GM12872 (cell line): ENCODE measurements at regions not wholly inside any gene's neighbourhood (a gene's known extent, or its start where the extent isn't known, plus 50 kb on each side); places are given as distances from the start of the nearest gene placed in this dataset.

Source experiments
- TF ChIP-seq, protein P1 (sequence below): IDR thresholded peaks from 3 replicates; pipeline ENCODE4 v1.5.1; 2011; ENCODE audit warnings: low read depth, mild to moderate bottlenecking, low read length, moderate library complexity; ENCODE audit not compliant: insufficient read depth

DNA sequence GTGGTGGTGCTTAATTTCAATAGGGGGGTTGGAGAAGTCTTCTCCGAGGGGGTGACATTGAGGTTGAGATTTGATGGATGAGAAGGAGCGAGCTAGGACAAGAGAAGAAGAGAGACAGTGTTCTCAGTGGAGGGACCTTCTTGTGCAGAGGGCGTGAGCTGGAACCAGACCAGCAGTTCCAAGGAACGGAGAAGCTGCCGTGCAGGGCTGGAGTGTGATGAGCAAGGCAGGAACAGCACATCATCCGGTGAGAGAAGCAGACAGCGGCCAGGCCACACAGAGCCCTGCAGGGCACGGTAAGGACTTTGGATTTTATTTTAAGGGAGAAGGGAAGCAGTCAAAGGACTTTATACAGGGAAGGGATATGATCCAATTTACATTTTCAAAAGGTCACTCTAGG lies 206.9 kb downstream of the MELK start:
- TF ChIP-seq, protein P1, sequence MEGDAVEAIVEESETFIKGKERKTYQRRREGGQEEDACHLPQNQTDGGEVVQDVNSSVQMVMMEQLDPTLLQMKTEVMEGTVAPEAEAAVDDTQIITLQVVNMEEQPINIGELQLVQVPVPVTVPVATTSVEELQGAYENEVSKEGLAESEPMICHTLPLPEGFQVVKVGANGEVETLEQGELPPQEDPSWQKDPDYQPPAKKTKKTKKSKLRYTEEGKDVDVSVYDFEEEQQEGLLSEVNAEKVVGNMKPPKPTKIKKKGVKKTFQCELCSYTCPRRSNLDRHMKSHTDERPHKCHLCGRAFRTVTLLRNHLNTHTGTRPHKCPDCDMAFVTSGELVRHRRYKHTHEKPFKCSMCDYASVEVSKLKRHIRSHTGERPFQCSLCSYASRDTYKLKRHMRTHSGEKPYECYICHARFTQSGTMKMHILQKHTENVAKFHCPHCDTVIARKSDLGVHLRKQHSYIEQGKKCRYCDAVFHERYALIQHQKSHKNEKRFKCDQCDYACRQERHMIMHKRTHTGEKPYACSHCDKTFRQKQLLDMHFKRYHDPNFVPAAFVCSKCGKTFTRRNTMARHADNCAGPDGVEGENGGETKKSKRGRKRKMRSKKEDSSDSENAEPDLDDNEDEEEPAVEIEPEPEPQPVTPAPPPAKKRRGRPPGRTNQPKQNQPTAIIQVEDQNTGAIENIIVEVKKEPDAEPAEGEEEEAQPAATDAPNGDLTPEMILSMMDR = no peak

GRCh38 chr9:36780186-36780585 lies 207.5 kb downstream of the MELK start:
- TF ChIP-seq, protein P1 = no peak

DNA sequence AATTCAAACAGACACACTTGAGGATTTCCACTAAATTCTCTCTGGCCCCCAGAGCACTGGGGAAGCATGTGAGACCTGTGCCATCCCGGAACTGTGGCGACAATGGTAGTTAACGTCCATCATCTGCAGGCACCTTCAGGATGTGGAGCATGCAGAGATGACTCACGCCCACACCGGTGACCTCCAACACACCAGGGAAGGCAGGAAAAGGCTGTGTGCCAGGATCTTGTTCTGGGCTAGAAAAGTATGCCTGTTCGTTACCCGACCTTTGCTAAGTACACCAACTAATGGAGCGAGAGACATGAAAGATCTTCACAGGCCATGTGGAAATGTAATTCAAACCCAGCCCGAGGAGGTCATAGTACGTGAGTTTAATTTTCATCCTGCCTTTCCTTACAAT lies 208.8 kb downstream of the MELK start:
- TF ChIP-seq, protein P1 = no peak
